Activated naive CD8-positive, alpha-beta T cell treated with anti-CD3 and anti-CD28 coated beads, Interleukin-2, amount 50 U/mL, for 24 hours (primary cell): ENCODE measurements at regions not wholly inside any gene's neighbourhood (a gene's known extent, or its start where the extent isn't known, plus 50 kb on each side); places are given as distances from the start of the nearest gene placed in this dataset.
"Not testable (repeated sequence)": the region's sequence is repeated elsewhere in the genome, so short reads cannot be mapped to it uniquely, and the experiment has no call there.

Experiments
- ATAC-seq: fragments of 150-1000 bp; cut with Tn5 transposase; one replicate; pipeline ENCODE4 v1.10.0; 2021
- DNase-seq: peaks from one replicate; pipeline ENCODE4 v3.0.0; 2021
- H3K27ac Mint-ChIP-seq: one replicate; pipeline ENCODE4 v1.8.0; 2021; ENCODE audit warnings: mild to moderate bottlenecking, mixed read lengths
- H3K27me3 Mint-ChIP-seq: one replicate; pipeline ENCODE4 v1.8.0; 2021; ENCODE audit warnings: mixed read lengths
- H3K36me3 Mint-ChIP-seq: one replicate; pipeline ENCODE4 v1.8.0; 2021; ENCODE audit warnings: low read depth, mixed read lengths
- H3K4me1 Mint-ChIP-seq: one replicate; pipeline ENCODE4 v1.8.0; 2021; ENCODE audit warnings: mixed read lengths
- H3K4me3 Mint-ChIP-seq: one replicate; pipeline ENCODE4 v1.8.0; 2021; ENCODE audit warnings: mild to moderate bottlenecking, moderate library complexity, mixed read lengths
- H3K9me3 Mint-ChIP-seq: one replicate; pipeline ENCODE4 v1.8.0; 2021; ENCODE audit warnings: mixed read lengths

DNA sequence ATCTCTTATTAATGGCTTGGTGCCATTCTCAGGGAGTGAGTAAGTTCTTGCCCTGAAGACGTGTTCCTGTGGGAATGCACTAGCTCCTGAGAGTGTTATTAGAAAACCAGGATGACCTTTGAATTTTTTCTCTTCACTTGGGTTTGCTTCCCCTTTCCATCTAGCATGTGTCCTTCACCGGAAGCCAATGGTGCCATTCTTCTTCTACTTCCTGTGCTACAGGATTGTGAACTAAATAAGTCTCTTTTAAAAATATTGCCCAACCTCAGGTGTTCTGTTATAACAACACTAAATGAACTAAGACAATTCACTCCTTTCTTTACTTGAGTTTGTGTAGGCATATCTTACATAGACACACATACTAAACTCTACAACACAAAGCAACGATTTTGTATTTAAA is 447.0 kb downstream of the SOX11 start:
- Mint-ChIP-seq H3K27ac (no peak overlapping the region), H3K36me3 (no peaks in the 10 kb centered on the region), H3K4me3 (no peak overlapping the region), H3K27me3 (no peaks in the 10 kb centered on the region), H3K9me3 (peaks cover 12% of the 10 kb centered on the region), H3K4me1 (no peaks in the 10 kb centered on the region)
- no peak for ATAC-seq
- DNase-seq = no peak

- Mint-ChIP-seq H3K27me3 (no peaks in the 10 kb centered on the region), H3K36me3 (no peaks in the 10 kb centered on the region), H3K4me1 (no peaks in the 10 kb centered on the region), H3K9me3 (peaks cover 14% of the 10 kb centered on the region), H3K27ac (no peak overlapping the region), H3K4me3 (no peak overlapping the region)
- no peak for DNase-seq
- ATAC-seq = no peak
Measured at GRCh38 chr2:6139916-6140315, 447.7 kb downstream of the SOX11 start.

DNA sequence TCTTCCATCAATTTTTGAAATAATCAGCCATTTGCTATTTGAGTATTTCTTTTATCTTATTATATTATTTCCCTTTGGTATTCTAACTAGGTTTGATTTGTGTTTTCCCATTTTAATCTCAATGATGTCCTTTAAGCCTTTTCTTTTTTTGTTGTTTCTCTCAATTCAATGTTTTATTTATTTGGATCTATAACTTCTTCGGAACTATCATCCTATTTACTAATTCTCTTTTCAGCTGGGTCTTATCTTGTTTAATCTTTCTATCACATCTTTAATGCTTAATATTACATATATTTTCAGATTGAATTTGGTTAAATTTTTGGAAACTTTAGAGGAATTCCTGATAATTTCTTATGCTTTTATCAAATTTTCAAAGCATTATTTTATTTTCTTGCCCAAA is 448.3 kb downstream of the SOX11 start:
- H3K9me3 Mint-ChIP-seq = peaks cover 14% of the 10 kb centered on the region
- no peak overlapping the region for H3K27ac Mint-ChIP-seq
- no peak overlapping the region for H3K4me3 Mint-ChIP-seq
- ATAC-seq (no peak), DNase-seq (no peak)
- H3K27me3 Mint-ChIP-seq = no peaks in the 10 kb centered on the region
- no peaks in the 10 kb centered on the region for H3K36me3 Mint-ChIP-seq
- no peaks in the 10 kb centered on the region for H3K4me1 Mint-ChIP-seq

GRCh38 chr2:6143812-6144211 is 451.6 kb downstream of the SOX11 start:
- H3K9me3 Mint-ChIP-seq = peaks cover 10% of the 10 kb centered on the region
- H3K27me3 Mint-ChIP-seq = no peaks in the 10 kb centered on the region
- H3K27ac Mint-ChIP-seq = no peak overlapping the region
- H3K4me1 Mint-ChIP-seq = no peaks in the 10 kb centered on the region
- DNase-seq (no peak), ATAC-seq (no peak)
- H3K36me3 Mint-ChIP-seq = no peaks in the 10 kb centered on the region
- no peak overlapping the region for H3K4me3 Mint-ChIP-seq

GRCh38 chr2:6147215-6147614 is 455.0 kb downstream of the SOX11 start:
- H3K36me3 Mint-ChIP-seq, H3K4me3 Mint-ChIP-seq, H3K9me3 Mint-ChIP-seq, H3K27ac Mint-ChIP-seq, H3K4me1 Mint-ChIP-seq, DNase-seq, ATAC-seq, H3K27me3 Mint-ChIP-seq: not testable (repeated sequence)

GRCh38 chr2:6148882-6149281 is 456.7 kb downstream of the SOX11 start:
- no peak overlapping the region for H3K4me3 Mint-ChIP-seq
- H3K9me3 Mint-ChIP-seq = peaks cover 3% of the 10 kb centered on the region
- no peak for ATAC-seq
- no peaks in the 10 kb centered on the region for H3K4me1 Mint-ChIP-seq
- H3K27me3 Mint-ChIP-seq = no peaks in the 10 kb centered on the region
- no peaks in the 10 kb centered on the region for H3K36me3 Mint-ChIP-seq
- no peak overlapping the region for H3K27ac Mint-ChIP-seq
- no peak for DNase-seq

- Mint-ChIP-seq H3K9me3 (no peaks in the 10 kb centered on the region), H3K27ac (no peak overlapping the region), H3K4me1 (no peaks in the 10 kb centered on the region), H3K36me3 (no peaks in the 10 kb centered on the region), H3K4me3 (no peak overlapping the region), H3K27me3 (no peaks in the 10 kb centered on the region)
- ATAC-seq = no peak
- DNase-seq = no peak
Measured at GRCh38 chr2:6159606-6160005, 467.4 kb downstream of the SOX11 start.

GRCh38 chr2:6163932-6164331 is 471.7 kb downstream of the SOX11 start:
- no peak overlapping the region for H3K4me3 Mint-ChIP-seq
- ATAC-seq = no peak
- no peak overlapping the region for H3K27ac Mint-ChIP-seq
- H3K36me3 Mint-ChIP-seq = no peaks in the 10 kb centered on the region
- H3K9me3 Mint-ChIP-seq = no peaks in the 10 kb centered on the region
- H3K27me3 Mint-ChIP-seq = no peaks in the 10 kb centered on the region
- H3K4me1 Mint-ChIP-seq = no peaks in the 10 kb centered on the region
- DNase-seq = no peak

DNA sequence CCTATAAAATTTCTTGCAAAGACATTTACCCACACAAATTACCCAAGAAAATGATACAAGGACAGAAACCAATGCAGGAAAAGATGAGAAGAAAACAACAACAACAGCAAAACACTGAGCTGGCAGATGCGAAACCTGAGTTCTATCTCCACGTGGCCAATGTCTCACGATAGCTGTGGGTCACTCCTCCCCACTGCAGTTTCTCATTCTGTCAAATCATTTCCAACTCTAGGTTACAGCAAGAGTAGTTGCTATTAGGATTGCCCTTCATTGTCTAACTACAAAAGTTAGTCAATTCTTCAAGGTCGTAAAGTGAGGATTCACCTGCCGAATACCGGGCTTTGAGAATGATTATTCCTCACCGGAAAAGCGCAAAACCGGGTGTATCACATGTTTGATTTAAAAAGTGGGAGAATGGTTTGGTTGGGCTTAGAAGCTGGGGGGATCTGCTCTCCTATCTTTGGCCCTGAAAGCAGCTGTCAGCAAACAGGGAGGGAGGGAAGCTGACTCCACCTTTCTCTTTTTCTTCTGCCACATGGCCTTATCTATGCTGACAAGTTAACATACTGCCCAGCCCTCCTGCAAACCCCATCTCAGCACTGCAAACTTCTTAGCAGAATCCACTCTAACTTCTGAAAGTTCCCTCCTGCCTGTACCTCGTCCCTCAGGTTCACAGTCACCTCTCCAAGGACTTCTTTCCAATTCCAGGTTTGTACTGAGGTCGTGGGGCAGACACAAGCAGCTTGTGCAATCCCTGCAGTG is 473.0 kb downstream of the SOX11 start:
- Mint-ChIP-seq H3K9me3 (no peaks in the 10 kb centered on the region), H3K4me3 (no peak overlapping the region), H3K4me1 (no peaks in the 10 kb centered on the region), H3K27ac (no peak overlapping the region), H3K36me3 (no peaks in the 10 kb centered on the region), H3K27me3 (no peaks in the 10 kb centered on the region)
- ATAC-seq = no peak
- no peak for DNase-seq

DNA sequence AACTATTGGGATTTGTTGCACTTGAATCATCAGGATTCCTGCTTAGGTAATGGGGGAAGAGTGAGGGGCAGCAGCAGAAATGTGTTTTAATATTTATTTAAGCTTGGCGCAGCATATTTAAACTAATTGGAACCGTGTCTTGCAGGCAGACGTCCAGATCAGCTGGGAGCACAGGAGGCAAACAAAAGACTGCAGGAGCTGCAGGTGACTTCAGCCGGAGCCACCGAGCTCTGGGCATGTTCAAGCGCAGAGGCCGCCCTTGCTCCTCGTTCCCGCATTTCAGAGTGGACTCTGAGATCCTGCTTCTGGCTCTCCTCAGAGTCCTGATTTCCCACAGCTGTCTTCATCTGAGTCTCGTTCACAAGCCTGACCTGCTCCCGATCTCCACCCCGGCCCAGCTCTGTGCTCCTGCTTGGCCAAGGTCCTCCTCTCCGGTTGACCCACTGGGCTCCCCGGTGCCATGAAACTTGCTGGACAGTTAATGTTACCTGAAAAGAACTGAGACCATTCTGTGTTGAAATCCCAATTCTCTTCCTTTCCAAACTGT is 475.5 kb downstream of the SOX11 start:
- DNase-seq = no peak
- H3K4me3 Mint-ChIP-seq = no peak overlapping the region
- no peak overlapping the region for H3K27ac Mint-ChIP-seq
- no peaks in the 10 kb centered on the region for H3K36me3 Mint-ChIP-seq
- peaks cover 6% of the 10 kb centered on the region for H3K9me3 Mint-ChIP-seq
- H3K27me3 Mint-ChIP-seq = no peaks in the 10 kb centered on the region
- ATAC-seq = no peak
- no peaks in the 10 kb centered on the region for H3K4me1 Mint-ChIP-seq

DNA sequence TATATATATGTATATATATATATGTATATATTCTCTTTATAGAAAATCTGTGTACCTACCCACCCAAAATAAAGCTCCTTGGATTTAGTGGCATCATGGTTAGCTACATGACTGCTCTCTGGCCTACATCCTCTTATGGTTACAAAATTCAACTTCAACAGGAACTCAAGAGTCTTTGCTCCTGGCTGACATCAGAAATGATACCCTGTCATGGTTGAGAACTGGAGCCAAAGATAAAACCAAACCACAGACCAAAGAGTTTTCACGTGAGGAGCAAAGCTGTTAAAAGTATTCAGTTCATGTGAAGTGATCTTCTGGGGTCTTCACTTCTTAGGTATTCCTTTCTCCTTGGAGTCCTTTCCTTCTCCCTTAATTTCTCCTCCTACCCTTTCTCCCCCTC is 476.3 kb downstream of the SOX11 start:
- no peak overlapping the region for H3K4me3 Mint-ChIP-seq

DNA sequence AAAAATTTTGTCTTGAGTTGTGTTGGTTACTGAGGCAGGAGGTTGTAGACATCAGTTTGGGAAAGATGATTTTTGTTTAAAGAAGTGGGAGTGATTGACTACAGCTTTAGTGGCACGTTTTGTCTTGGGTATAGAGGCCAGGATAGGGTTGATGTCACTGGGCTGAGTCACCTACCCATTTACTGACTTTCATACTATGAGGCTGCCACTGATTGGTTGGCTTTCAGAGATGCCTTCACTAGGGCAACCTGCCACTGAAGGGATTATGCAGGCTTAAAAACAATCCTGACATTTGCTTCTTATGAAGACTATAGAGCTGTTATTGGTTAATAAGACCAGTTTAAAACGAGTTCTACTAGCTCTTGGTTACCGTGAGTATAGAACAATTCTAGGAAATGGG is 479.1 kb downstream of the SOX11 start:
- DNase-seq = no peak
- Mint-ChIP-seq H3K9me3 (peaks cover 14% of the 10 kb centered on the region), H3K27ac (no peak overlapping the region), H3K4me1 (no peaks in the 10 kb centered on the region), H3K27me3 (no peaks in the 10 kb centered on the region), H3K36me3 (no peaks in the 10 kb centered on the region), H3K4me3 (no peak overlapping the region)
- ATAC-seq = no peak

More for the DNA sequence above, 476.3 kb downstream of the SOX11 start:
- no peaks in the 10 kb centered on the region for H3K36me3 Mint-ChIP-seq
- peaks cover 6% of the 10 kb centered on the region for H3K9me3 Mint-ChIP-seq
- H3K4me1 Mint-ChIP-seq = no peaks in the 10 kb centered on the region
- no peak for DNase-seq
- no peak overlapping the region for H3K27ac Mint-ChIP-seq
- H3K27me3 Mint-ChIP-seq = no peaks in the 10 kb centered on the region
- no peak for ATAC-seq

GRCh38 chr2:6177811-6178210 is 485.6 kb downstream of the SOX11 start:
- Mint-ChIP-seq H3K4me3 (no peak overlapping the region), H3K36me3 (no peaks in the 10 kb centered on the region), H3K27me3 (peaks cover 2% of the 10 kb centered on the region), H3K27ac (no peak overlapping the region), H3K4me1 (no peaks in the 10 kb centered on the region), H3K9me3 (peaks cover 14% of the 10 kb centered on the region)
- DNase-seq (no peak), ATAC-seq (no peak)

DNA sequence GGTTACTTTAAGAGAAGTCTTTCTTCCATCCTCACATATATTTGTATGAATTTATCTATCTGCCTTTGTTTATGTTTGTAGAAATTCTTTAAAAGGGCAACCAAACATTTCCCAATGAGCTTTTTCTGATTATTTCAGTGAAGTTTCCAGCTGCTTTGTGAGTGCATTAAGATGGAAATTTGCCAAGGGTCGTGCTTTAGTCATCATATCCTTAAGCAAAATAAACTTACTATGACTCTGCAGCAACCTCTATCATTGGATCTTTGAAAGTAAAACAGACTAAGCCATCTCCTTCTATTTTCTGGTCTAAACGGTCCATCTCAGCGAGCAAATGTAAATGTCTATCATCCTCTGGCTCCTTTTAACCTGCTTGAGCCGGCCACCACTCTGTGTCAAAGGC is 489.3 kb downstream of the SOX11 start:
- Mint-ChIP-seq H3K4me1 (no peaks in the 10 kb centered on the region), H3K36me3 (no peaks in the 10 kb centered on the region), H3K4me3 (no peak overlapping the region)

DNA sequence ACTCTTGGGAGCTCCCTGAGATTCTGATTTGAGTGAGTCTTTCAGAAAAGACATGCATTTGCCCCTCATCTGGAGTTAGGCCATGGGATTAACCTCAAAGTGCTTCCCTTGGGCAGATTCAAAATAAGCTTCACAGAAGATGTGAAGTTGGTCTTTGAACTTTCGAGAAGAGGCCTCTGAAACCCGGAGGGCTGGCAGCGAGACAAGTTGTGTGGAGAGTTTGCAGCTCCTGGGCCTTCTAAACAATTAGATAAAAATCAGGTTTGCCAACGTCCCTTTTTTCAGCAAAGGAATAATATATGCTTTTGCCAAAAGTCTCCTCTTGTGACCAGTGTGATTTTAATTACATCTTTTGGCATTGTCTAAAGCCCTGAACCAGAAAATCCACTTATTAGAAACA is 489.7 kb downstream of the SOX11 start:
- DNase-seq (no peak), ATAC-seq (no peak)
- Mint-ChIP-seq H3K27me3 (peaks cover 2% of the 10 kb centered on the region), H3K4me1 (no peaks in the 10 kb centered on the region), H3K9me3 (peaks cover 6% of the 10 kb centered on the region), H3K36me3 (no peaks in the 10 kb centered on the region), H3K27ac (no peak overlapping the region), H3K4me3 (no peak overlapping the region)

More for the DNA sequence above, 489.3 kb downstream of the SOX11 start:
- Mint-ChIP-seq H3K27ac (no peak overlapping the region), H3K9me3 (peaks cover 6% of the 10 kb centered on the region), H3K27me3 (peaks cover 2% of the 10 kb centered on the region)
- no peak for DNase-seq
- ATAC-seq = no peak

GRCh38 chr2:6183226-6183625 is 491.0 kb downstream of the SOX11 start:
- DNase-seq (no peak), ATAC-seq (no peak)
- Mint-ChIP-seq H3K27ac (no peak overlapping the region), H3K4me1 (no peaks in the 10 kb centered on the region), H3K36me3 (no peaks in the 10 kb centered on the region), H3K9me3 (peaks cover 6% of the 10 kb centered on the region), H3K4me3 (no peak overlapping the region), H3K27me3 (peaks cover 2% of the 10 kb centered on the region)
